AG04449 (cell line): ENCODE measurements at regions not wholly inside any gene's neighbourhood (a gene's known extent, or its start where the extent isn't known, plus 50 kb on each side); places are given as distances from the start of the nearest gene placed in this dataset.

Experiments used
- CTCF ChIA-PET: fragments of 350-600 bp; formaldehyde crosslinking; extraction: SDS; loops from one replicate; lab custom pipeline; 2021; ENCODE audit warnings: antibody characterized with exemption; lab: Yijun Ruan, JAX
- POLR2A ChIA-PET: fragments of 400-600, 350-600 bp; formaldehyde crosslinking; extraction: SDS; loops from one replicate; lab custom pipeline; 2020; ENCODE audit warnings: antibody characterized with exemption, inconsistent platforms; lab: Yijun Ruan, JAX
- DNase-seq: peaks from one replicate; pipeline ENCODE4 v3.0.0-alpha.2; 2010; ENCODE audit warnings: low read depth, low spot score
- H3K4me3 ChIP-seq: 2 replicates; pipeline ENCODE4 v1.5.1; 2011; ENCODE audit warnings: low read depth, mild to moderate bottlenecking, control low read depth, low read length
- CTCF ChIP-seq: IDR thresholded peaks from one replicate; pipeline ENCODE4 v1.5.1; 2011; ENCODE audit warnings: mild to moderate bottlenecking, moderate library complexity, low read length, control low read depth, inconsistent platforms; ENCODE audit not compliant: insufficient read depth; ENCODE audit errors: missing control alignments

DNA sequence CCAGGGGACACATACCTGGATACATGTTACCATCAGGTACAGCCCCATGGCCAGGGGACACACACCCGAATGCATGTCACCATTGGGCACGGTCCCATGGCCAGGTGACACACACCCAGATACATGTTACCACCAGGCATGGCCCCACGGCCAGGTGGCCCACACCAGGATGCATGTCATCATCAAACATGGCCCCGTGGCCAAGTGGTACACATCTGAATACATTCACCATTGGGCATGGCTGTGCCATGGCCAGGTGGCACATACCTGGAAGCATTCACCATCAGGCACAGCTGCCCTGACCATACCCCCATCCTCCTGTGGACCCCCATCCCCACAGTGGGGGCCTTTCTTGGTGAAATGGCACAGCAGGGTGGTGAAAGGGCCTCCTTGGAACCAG, 97.6 kb downstream of the RBFOX3 start:
- TF ChIP-seq CTCF, result no peak
- DNase-seq, result no peak
- CTCF ChIA-PET, result no interaction called here
- POLR2A ChIA-PET, result no interaction called here
- no peak overlapping the region for H3K4me3 ChIP-seq

DNA sequence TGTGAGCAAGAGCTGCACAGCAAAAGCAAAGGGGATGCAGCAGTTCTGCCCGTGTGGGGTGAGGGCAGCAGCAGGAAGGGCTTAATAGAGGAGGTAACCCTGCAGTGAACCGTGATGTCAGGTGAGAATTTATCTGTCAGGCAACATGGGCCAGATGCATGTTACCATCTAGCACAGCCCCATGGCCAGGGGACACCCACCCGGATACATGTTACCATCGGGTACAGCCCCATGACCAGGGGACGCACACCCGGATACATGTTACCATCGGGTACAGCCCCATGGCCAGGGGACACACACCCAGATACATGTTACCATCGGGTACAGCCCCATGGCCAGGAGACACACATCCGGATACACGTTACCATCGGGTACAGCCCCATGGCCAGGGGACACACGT, 99.4 kb downstream of the RBFOX3 start:
- TF ChIP-seq CTCF, result no peak
- POLR2A ChIA-PET, result no interaction called here
- DNase-seq, result no peak
- no peak overlapping the region for H3K4me3 ChIP-seq
- CTCF ChIA-PET, result no interaction called here

- no peak overlapping the region for H3K4me3 ChIP-seq
- TF ChIP-seq CTCF, result no peak
- ChIA-PET CTCF (no interaction called here), POLR2A (no interaction called here)
- DNase-seq, result no peak
Measured at GRCh38 chr17:79510071-79510470, 100.8 kb downstream of the RBFOX3 start.

GRCh38 chr17:79509490-79509889, 101.4 kb downstream of the RBFOX3 start:
- DNase-seq, result no peak
- ChIA-PET CTCF (no interaction called here), POLR2A (no interaction called here)
- no peak overlapping the region for H3K4me3 ChIP-seq
- TF ChIP-seq CTCF, result no peak

GRCh38 chr17:79509008-79509407, 101.8 kb downstream of the RBFOX3 start:
- TF ChIP-seq CTCF, result no peak
- ChIA-PET POLR2A (no interaction called here), CTCF (no interaction called here)
- DNase-seq, result no peak
- H3K4me3 ChIP-seq, result no peak overlapping the region

- no peak for TF ChIP-seq CTCF
- H3K4me3 ChIP-seq, result no peak overlapping the region
- POLR2A ChIA-PET, result no interaction called here
- no peak for DNase-seq
- CTCF ChIA-PET, result no interaction called here
Measured at GRCh38 chr17:79508291-79508716, 102.5 kb downstream of the RBFOX3 start.
